PFSK-1 (cell line): ENCODE measurements at regions not wholly inside any gene's neighbourhood (a gene's known extent, or its start where the extent isn't known, plus 50 kb on each side); places are given as distances from the start of the nearest gene placed in this dataset.

ENCODE experiments used
- FOXP2 ChIP-seq: optimal IDR thresholded peaks from 2 replicates; pipeline ENCODE3; 2011; ENCODE audit warnings: borderline replicate concordance, control low read depth, inconsistent platforms; ENCODE audit not compliant: insufficient read depth; ENCODE audit errors: extremely low read length, extremely low read depth
- POLR2AphosphoS5 ChIP-seq: IDR thresholded peaks from 2 replicates; pipeline ENCODE4 v1.6.1; 2012; ENCODE audit warnings: low read depth, mild to moderate bottlenecking, control low read depth, low read length, moderate library complexity
- SIN3A ChIP-seq: IDR thresholded peaks from 2 replicates; pipeline ENCODE4 v1.6.1; 2012; ENCODE audit warnings: mild to moderate bottlenecking, low read length, moderate library complexity, borderline replicate concordance; ENCODE audit not compliant: insufficient read depth
- TAF1 ChIP-seq: IDR thresholded peaks from 2 replicates; pipeline ENCODE4 v1.6.1; 2012; ENCODE audit warnings: low read length, control low read depth, borderline replicate concordance; ENCODE audit not compliant: insufficient read depth
- TF ChIP-seq, protein P1 (sequence below), 2 experiments: IDR thresholded peaks; 2 replicates each; pipeline versions ENCODE4 v1.6.1 to v1.8.0; 2011 to 2012; ENCODE audit warnings: low read depth in 2 of 2, low read length in 2 of 2, control low read depth in 1 of 2, inconsistent platforms in 1 of 2, mild to moderate bottlenecking in 1 of 2, moderate library complexity in 1 of 2; ENCODE audit not compliant: insufficient read depth in 1 of 2

DNA sequence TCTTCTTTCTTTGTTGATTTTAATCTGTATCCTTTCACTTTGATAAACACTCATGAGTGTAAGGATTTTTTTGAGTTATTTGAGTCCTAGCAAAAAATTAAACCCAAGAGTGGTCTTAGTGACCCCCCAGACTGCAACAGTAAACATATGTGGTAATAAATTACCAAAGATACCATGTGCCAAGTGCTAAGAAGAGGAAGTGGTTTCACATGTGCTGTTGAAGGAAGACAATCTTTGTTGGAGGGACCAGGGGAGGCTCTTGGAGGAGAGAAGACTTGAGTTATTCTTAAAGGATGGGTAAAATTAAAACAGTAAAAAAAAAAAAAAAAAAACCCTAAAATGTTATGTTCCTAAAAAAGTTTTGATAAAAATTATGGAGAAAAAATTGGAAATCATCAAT, 150.2 kb downstream of the SEC23IP start:
- TF ChIP-seq TAF1, result no peak
- TF ChIP-seq POLR2AphosphoS5, result no peak

DNA sequence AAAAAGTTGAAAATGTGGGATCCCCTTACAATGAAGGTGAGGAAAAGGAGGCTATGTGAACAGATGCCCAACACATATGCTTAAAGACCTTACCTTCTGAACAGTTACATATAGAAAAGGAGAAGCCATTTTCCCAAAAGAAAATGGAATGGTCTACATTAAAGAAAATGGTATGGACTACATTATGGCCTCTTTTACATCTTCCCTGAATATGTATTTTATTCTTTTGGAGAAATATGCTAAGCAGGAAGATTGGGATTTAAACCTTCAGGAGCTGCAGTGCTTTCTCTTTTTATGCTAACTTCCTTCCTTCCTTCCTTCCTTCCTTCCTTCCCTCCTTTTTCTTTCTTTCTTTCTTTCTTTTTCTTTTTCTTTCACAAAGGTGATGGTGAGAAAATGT, 155.4 kb downstream of the SEC23IP start:
- TF ChIP-seq, protein P1, sequence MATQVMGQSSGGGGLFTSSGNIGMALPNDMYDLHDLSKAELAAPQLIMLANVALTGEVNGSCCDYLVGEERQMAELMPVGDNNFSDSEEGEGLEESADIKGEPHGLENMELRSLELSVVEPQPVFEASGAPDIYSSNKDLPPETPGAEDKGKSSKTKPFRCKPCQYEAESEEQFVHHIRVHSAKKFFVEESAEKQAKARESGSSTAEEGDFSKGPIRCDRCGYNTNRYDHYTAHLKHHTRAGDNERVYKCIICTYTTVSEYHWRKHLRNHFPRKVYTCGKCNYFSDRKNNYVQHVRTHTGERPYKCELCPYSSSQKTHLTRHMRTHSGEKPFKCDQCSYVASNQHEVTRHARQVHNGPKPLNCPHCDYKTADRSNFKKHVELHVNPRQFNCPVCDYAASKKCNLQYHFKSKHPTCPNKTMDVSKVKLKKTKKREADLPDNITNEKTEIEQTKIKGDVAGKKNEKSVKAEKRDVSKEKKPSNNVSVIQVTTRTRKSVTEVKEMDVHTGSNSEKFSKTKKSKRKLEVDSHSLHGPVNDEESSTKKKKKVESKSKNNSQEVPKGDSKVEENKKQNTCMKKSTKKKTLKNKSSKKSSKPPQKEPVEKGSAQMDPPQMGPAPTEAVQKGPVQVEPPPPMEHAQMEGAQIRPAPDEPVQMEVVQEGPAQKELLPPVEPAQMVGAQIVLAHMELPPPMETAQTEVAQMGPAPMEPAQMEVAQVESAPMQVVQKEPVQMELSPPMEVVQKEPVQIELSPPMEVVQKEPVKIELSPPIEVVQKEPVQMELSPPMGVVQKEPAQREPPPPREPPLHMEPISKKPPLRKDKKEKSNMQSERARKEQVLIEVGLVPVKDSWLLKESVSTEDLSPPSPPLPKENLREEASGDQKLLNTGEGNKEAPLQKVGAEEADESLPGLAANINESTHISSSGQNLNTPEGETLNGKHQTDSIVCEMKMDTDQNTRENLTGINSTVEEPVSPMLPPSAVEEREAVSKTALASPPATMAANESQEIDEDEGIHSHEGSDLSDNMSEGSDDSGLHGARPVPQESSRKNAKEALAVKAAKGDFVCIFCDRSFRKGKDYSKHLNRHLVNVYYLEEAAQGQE (IDR thresholded peaks at IDR 0.05; ENCODE audit: insufficient read depth in 1 of 2, low read depth in 2 of 2, low read length in 2 of 2), result no peak
- TF ChIP-seq POLR2AphosphoS5 (no peak), SIN3A (no peak), FOXP2 (no peak), TAF1 (no peak)

DNA sequence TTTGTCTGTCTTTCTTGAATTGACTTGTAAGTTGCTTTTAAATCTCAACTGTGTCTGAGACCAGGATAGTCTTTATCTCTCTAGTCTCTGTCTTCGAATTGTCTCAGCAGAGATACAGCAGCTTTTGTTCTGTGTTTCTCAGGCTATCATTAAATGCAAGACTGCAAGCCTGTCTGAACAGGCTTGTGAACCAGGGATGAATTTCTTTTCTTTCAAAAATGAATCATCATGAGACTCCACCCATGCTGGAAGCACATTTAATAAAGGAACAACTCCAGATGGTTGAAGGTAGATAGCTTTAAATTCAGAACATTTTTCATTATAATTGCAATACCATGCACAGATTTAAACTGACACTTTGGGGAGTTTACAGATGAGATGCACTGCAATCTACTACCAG, 155.9 kb downstream of the SEC23IP start:
- TF ChIP-seq SIN3A (no peak), POLR2AphosphoS5 (no peak), TAF1 (no peak), FOXP2 (no peak)
- TF ChIP-seq, protein P1 (IDR thresholded peaks at IDR 0.05; ENCODE audit: insufficient read depth in 1 of 2, low read depth in 2 of 2, low read length in 2 of 2), result no peak

DNA sequence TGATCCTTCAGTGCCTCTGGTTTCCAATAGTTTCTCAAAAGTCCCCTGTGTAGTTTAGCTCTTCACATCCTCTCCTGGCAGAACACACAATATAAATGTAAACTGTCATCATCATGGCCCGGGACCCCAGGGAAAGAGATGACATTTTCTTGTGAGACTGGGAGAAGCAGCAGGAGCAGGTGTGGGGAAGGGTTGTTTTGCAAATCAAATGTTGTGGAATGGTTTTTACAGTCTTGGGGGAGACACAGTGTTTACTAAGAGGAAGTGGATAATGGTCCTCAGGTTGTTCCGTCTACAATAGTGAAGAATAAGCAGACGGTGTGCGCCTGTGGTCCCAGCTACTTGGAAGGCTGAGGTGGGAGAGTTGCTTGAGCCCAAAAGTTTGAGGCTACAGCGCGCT, 159.1 kb downstream of the SEC23IP start:
- TF ChIP-seq SIN3A (no peak), TAF1 (no peak), POLR2AphosphoS5 (no peak), FOXP2 (no peak)
- TF ChIP-seq, protein P1 (IDR thresholded peaks at IDR 0.05; ENCODE audit: insufficient read depth in 1 of 2, low read depth in 2 of 2, low read length in 2 of 2), result no peak

DNA sequence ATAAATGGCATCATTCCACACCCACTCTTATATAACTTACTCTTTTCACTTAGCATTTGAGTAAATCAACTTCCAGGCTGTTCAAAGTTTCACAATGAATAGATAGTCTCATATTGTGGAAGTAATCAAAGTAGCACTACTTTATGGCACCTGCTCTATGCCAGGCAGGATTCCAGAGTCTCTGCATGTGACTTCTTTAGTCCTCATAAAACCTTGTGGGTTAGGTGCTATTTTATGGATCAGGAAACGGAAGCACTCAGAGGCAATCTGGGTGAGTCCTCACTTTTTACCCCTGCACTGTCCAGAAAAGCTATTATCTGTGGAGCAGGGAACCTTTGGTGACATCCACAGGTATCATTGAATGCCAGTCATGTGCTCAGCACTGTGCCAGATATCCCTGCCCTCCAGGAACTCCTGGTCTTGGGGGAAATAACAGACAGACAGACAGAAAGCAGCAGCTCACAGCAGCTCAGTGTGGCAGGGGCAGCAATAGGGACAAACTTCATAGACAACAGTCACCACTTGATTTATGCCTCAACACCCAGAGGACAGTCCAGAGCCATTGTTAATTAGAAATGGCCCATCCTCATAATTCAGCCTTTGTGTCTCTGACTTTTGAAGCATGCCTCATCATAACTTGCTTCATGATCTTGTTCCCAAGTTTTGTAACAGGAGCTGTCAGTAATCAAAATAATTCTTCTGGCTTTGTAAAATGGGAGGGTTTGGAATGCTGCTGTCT, 160.6 kb downstream of the SEC23IP start:
- TF ChIP-seq SIN3A, result no peak
- no peak for TF ChIP-seq TAF1
- TF ChIP-seq POLR2AphosphoS5, result no peak
- no peak for TF ChIP-seq FOXP2
- TF ChIP-seq, protein P1 (IDR thresholded peaks at IDR 0.05; ENCODE audit: insufficient read depth in 1 of 2, low read depth in 2 of 2, low read length in 2 of 2), result no peak
